AG08395 (cell line): ENCODE measurements at regions not wholly inside any gene's neighbourhood (a gene's known extent, or its start where the extent isn't known, plus 50 kb on each side); places are given as distances from the start of the nearest gene placed in this dataset.
A peak's percentile ranks its signal among the peaks of the same experiment; 100 is the strongest.

Experiments
- DNase-seq: peaks from one replicate; pipeline ENCODE4 v3.0.0; 2012; ENCODE audit warnings: mixed read lengths, low spot score

GRCh38 chr17:69719474-69720048 is 305.1 kb downstream of the MAP2K6 start:
- DNase-seq, result no peak

GRCh38 chr17:69722518-69722917 is 308.0 kb downstream of the MAP2K6 start:
- DNase-seq, result no peak

DNA sequence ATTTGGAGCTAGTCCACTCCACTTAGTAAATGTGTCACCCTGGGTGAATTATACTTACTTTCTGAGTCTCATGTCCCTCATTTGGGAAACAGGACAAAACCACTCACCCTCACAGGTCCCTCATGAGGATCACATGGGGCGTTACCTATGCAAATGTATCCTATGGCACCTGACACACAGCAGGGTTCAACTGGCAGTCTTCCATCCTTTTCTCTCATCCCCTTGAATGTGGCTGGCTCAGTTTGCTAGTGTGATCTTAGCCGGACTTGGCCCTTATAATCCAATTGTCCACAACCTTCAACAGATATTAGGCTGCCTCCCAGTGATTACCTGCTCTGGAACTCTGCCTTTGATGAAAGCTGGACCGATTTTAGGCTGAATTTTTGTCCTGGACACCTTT is 308.8 kb downstream of the MAP2K6 start:
- DNase-seq, result no peak

- no peak for DNase-seq
Measured at GRCh38 chr17:69723741-69724140, 309.2 kb downstream of the MAP2K6 start.

DNA sequence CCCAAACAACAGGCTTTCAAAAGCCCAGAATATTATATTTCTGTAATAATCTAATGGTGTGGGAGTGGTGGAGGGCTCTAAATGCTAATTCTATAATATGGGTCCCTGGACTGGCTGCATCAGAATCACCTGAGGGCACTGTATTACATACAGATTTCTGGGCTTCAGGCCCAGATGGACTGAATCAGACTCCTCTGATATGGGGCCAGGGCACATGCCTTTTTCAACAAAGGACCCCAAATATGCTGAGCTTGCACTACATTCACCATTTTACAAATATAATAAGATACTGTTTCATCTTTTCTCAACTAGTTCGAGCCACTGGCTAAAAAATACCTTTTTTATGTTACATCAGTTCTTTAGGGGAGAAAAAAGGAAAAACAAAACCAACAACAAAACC is 309.7 kb downstream of the MAP2K6 start:
- DNase-seq, result no peak

- DNase-seq, result no peak
Measured at GRCh38 chr17:69725146-69725545, 310.6 kb downstream of the MAP2K6 start.

DNA sequence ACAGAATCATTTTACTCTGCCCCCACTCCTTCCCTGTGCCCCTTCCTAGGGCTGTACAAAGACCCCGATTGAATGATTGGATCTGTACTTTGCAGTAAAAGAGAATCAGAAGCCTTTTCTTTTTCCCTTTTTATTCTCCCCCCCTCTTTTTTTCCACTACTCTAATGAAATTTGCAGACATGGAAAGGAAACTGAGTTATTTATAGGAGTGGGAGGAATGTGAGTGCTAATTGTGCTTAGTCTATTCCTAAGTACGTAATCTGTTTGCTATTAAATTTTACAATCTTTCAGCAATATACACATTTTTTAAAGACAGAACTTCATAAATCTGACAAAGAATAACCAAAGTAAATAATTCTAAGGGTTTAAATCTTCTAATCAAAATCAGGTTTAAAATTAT is 314.3 kb downstream of the MAP2K6 start:
- no peak for DNase-seq

DNA sequence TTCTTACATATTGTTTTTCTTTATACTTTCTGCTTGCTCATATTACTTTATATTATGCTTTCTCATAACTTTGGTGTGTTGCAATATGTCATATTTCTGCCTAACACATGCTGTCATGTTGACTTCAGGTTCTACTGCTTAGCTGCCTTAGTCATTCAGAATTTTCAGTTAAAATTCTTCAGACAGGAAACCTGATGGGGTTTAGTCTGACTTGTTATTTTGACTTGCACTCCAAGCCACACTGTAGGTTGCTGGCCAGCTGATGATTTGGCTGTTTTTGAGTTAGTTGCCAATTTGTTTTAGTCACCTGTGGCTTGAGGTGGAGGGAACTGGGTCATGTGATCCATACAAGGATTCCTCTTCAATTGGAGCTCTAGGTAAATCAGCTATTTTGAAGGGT is 315.4 kb downstream of the MAP2K6 start:
- DNase-seq, result peak; percentile 31

DNA sequence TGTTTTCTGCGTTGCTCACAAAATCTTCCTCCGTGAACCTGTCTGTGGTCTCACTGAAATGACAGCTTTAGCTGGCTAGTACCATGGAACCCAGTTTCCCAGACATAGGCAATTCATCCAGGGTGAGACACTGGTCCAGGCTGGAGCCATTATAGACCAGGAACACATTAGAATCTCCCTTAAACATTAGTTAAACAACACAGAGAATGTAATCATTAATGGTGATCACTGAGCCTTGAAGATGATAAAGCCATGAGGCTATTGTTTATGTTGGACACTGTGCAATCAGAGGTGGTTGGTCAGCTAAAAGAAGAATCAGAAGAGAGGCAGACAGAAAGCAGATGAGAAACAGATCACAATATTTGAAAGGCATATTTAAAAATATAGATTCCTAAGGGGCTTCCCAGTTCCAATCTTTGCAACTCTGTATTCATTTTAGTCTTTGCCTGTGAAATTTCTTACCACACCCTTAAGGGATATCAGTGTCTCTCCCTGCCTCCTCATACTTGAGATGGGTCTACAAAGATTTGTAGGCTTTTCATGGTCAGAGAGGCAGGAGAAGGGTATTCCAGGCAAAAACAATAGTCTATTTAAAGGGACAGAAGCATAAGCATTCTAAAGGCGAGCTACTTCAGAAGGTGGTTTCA is 317.9 kb downstream of the MAP2K6 start:
- DNase-seq, result no peak

DNA sequence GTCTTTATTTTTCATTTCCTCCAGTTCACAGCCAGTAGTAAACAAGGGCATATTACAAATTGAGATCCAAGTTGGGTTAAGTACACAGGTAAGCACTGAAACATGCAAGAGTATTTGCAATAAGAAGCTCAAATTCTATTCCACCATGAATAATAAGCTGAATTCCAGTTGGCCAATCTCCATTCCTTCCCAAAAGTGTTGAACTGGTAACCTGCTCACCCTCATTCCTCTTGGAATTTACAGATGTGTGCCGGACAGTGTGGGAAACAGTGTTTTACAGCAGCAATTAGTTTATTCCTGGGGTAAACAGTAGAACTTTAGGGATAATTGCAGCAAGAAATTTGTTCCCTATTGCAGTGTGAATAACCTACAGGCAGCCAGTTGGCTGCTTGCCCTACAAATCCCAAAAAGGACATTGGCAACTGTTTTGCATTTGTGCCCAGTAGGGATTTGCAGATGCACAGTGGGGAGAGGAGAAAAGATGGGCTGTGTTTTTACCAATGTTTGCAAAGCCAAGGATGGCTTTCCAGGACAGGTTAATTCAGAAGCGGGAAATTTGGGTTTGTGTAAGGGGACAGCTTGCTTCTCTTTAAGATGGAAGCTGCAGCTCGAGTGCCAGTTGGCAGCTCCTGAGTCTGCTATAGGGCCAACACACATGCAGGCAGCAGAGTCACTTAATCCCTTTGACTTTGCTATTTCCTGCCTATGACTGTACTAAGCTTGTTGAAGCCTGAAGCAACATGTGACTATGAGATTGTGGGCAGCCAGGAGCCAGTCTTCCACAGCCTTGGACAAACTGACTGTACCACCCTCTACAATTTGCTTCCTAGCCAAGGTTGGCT is 318.9 kb downstream of the MAP2K6 start:
- DNase-seq, result peak; percentile 83

DNA sequence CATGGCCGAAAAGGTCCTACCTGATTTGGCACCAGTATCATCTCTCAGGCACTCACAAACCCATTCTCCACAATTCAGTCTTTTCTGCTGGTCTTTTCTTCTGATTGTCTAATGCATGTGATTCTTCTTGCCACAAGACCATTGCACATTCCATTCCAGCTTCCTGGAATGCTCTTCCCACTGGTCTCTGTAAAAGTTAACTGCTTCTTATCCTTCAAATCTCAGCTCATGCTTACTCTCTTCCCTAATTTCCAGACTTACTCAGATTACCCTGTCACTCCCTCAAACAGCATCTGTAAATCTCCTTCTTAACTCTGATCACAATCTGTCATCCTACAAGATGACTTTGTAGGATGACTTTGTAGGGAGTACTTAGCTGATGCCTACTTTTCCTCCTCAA is 320.2 kb downstream of the MAP2K6 start:
- DNase-seq, result no peak

- no peak for DNase-seq
Measured at GRCh38 chr17:69735285-69735684, 320.8 kb downstream of the MAP2K6 start.

DNA sequence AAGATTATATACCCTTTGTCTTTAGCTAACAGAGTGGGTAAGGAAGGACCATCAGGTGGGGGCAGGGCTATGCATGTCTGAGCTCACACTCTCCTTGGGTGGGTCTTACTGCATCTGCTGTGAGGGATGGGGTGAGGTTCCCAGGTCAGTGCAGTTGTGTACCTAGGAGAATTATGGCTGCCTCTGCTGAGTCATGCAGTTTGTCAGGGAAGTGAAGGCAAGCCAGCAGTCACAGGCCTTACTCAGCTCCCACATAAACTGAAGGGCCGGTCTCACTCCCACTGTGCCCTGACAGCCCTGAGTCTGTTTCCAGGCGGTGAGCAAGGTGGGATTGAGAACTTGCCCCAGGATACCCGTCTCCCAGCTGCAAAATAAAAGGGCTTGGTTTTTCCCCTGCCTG is 328.6 kb downstream of the MAP2K6 start:
- DNase-seq, result no peak

DNA sequence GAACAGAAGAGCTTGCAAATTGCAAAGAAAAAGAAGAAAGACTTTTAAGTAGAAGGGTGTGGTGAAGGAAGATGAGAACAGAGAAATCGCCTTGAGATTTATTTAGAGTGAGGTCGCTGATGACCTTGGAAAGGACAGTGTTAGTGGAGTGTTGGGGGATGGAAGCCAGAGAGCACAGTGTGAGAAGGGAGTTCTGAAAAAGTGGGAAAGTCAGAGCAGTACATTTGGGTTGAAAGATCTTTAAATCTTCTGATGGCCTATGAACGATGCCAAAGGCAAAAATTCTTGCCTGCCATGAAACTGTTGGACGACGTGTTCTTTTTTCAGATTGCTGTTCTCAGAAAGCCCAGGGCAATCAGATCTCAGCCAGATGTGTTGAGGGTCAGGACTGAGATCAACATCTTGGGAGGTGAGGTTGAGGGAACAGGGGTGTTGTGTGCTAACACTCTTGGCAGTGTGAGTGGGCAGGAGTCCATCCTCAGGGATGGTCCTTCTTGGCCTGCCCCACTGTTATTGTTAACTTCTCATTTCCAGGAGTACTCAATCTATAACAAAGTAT is 330.1 kb downstream of the MAP2K6 start:
- no peak for DNase-seq

GRCh38 chr17:69749911-69750310 is 325.1 kb upstream of the KCNJ16 start:
- no peak for DNase-seq

DNA sequence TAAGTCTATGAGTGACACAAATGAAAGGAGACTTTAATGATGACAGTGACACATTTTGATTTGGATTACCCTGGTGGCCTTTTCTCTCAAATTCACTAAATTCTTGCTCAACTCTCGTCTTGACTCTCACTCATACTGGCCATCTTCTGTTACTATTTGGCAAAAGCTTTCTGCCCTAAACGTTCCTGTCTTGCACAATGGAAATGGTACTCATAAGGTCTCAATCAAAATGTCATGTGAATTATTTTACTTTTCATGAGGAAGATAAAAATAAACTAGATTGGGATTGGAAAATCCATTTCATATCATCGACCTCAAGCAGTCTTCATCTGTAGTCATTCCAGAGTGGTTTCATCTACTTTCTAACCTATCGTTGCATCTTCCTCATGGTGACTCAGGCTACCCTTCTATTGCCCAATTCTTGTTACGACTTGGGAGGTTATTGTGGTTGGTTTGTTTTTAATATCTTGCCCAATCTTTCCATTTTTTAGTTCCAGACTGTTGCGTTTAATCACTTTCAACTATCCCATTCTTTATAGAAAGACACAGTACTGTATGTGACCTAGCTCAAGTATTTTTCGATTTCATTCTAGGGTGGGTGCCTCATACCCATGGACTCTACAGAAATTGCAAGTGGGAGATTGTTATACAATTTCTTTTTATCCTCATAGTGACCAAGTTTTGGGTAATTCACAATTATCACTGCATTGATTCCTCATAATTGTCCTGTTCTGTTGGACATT is 317.2 kb upstream of the KCNJ16 start:
- peak; percentile 82 for DNase-seq

DNA sequence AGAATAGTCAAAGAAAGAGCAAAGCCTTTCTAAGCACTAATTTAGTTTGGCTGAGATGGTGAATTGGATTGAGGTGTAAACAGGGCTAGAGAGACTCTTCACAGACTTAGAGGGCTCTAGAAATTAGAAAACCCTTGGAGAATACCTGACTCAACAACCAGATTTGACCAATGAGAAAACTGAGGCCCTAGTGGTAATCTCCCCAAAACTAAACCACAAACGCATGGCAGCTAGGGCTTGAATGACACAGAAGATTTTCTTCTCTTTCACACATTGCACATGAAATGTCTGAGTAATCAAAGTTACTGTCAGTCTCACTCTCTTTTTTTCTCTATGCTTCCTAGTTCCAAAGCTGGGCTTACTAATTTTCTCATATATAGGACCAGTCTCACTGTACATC is 314.5 kb upstream of the KCNJ16 start:
- DNase-seq, result no peak

- DNase-seq, result no peak
Measured at GRCh38 chr17:69761011-69761410, 314.0 kb upstream of the KCNJ16 start.

GRCh38 chr17:69761767-69762321 is 313.2 kb upstream of the KCNJ16 start:
- peak; percentile 77 for DNase-seq

- no peak for DNase-seq
Measured at GRCh38 chr17:69762359-69762758, 312.7 kb upstream of the KCNJ16 start.

GRCh38 chr17:69762766-69763165 is 312.3 kb upstream of the KCNJ16 start:
- DNase-seq, result no peak

- no peak for DNase-seq
Measured at GRCh38 chr17:69763503-69763902, 311.5 kb upstream of the KCNJ16 start.
